HCT116 (cell line): ENCODE measurements at regions not wholly inside any gene's neighbourhood (a gene's known extent, or its start where the extent isn't known, plus 50 kb on each side); places are given as distances from the start of the nearest gene placed in this dataset.
"Not testable (repeated sequence)": the region's sequence is repeated elsewhere in the genome, so short reads cannot be mapped to it uniquely, and the experiment has no call there.

Experiments
- ATAC-seq: fragments of 200-7000 bp; cut with Tn5 transposase; 2 replicates; pipeline ENCODE4 v1.9.1; 2020; ENCODE audit warnings: mild to moderate bottlenecking, moderate library complexity
- BruUV-seq: library from RNA; stranded (reverse); fragments of 400-500 nt; replicated peaks from 2 replicates; lab custom pipeline; 2021; lab: Mats Ljungman, UMichigan
- CTCF ChIA-PET: fragments of 300-600 bp; sonication (Branson Sonifier 250); formaldehyde crosslinking; loops from one replicate; lab custom pipeline; 2021; ENCODE audit warnings: antibody characterized with exemption; lab: Charles Lee
- POLR2A ChIA-PET: fragments of 300-600, 350-600 bp; sonication (Branson Sonifier 250); formaldehyde crosslinking; loops from one replicate; lab custom pipeline; 2021; ENCODE audit warnings: antibody characterized with exemption; lab: Charles Lee
- RAD21 ChIA-PET, 2 experiments: fragments of 300-600 bp; sonication (Branson Sonifier 250); formaldehyde crosslinking; loops; one replicate each; lab custom pipeline; 2023; ENCODE audit warnings: low total read pairs in 2 of 2; ENCODE audit not compliant: uncharacterized antibody in 2 of 2, unreplicated experiment in 2 of 2, low non-redundant PET in 1 of 2; lab: Charles Lee
- DNase-seq: peaks from one replicate; pipeline ENCODE4 v3.0.0-alpha.2; 2010; ENCODE audit warnings: low read depth, low spot score
- H2AFZ ChIP-seq: fragments of 200-600 bp; shearing (Covaris generic), sonication (generic); 2 replicates; pipeline ENCODE4 v1.6.1; 2017; ENCODE audit warnings: low read depth, mixed run types, mixed read lengths, antibody characterized with exemption, low read length; ENCODE audit not compliant: poor library complexity, severe bottlenecking
- H3K27ac ChIP-seq: 2 replicates; pipeline ENCODE4 v1.5.1; 2012; ENCODE audit warnings: low read depth, low read length
- H3K27me3 ChIP-seq: fragments of 200-600 bp; sonication (generic); 2 replicates; pipeline ENCODE4 v1.6.1; 2016; ENCODE audit warnings: mixed run types, low read length, mixed read lengths; ENCODE audit not compliant: insufficient read depth
- H3K36me3 ChIP-seq, 2 experiments: fragments of 200-500 bp in 1 of 2; fragments of 200-600 bp in 1 of 2; sonication (Bioruptor generic) in 1 of 2; sonication (generic) in 1 of 2; 2 replicates each; pipeline versions ENCODE4 v1.5.1 to v1.6.1; 2014 to 2016; ENCODE audit warnings: low read length in 2 of 2, inconsistent platforms in 1 of 2, mixed read lengths in 1 of 2, mixed run types in 1 of 2; ENCODE audit not compliant: insufficient read depth in 2 of 2, control insufficient read depth in 1 of 2
- H3K4me1 ChIP-seq, 2 experiments: fragments of 200-600 bp in 1 of 2; sonication (generic) in 1 of 2; 2 replicates each; pipeline versions ENCODE4 v1.5.1 to v1.6.1; 2012 to 2017; ENCODE audit warnings: low read length in 2 of 2, inconsistent platforms in 1 of 2, mild to moderate bottlenecking in 1 of 2, mixed read lengths in 1 of 2, mixed run types in 1 of 2, moderate library complexity in 1 of 2; ENCODE audit not compliant: insufficient read depth in 2 of 2, control insufficient read depth in 1 of 2
- H3K4me2 ChIP-seq: fragments of 200-600 bp; sonication (generic); 2 replicates; pipeline ENCODE4 v1.6.1; 2017; ENCODE audit warnings: mixed run types, low read length, mixed read lengths
- H3K4me3 ChIP-seq, 2 experiments: fragments of 200-600 bp in 1 of 2; sonication (generic) in 1 of 2; replicated peaks in 1 of 2; 2 replicates each; pipeline ENCODE4 v1.5.1; 2011 to 2016; ENCODE audit warnings: low read length in 2 of 2, control low read depth in 1 of 2, low read depth in 1 of 2, mild to moderate bottlenecking in 1 of 2, mixed read lengths in 1 of 2, mixed run types in 1 of 2
- H3K79me2 ChIP-seq: fragments of 200-600 bp; sonication (generic); 2 replicates; pipeline ENCODE4 v1.6.1; 2017; ENCODE audit warnings: mild to moderate bottlenecking, mixed run types, low read length, moderate library complexity, mixed read lengths; ENCODE audit not compliant: insufficient read depth
- H3K9ac ChIP-seq: fragments of 200-600 bp; sonication (generic); 2 replicates; pipeline ENCODE4 v1.6.1; 2016; ENCODE audit warnings: low read length, mixed read lengths
- H3K9me2 ChIP-seq: fragments of 200-600 bp; sonication (generic), shearing (Covaris generic); 2 replicates; pipeline ENCODE4 v1.6.1; 2017; ENCODE audit warnings: mixed run types, mild to moderate bottlenecking, moderate library complexity; ENCODE audit not compliant: insufficient read depth
- H3K9me3 ChIP-seq, 2 experiments: fragments of 200-500 bp in 1 of 2; fragments of 200-600 bp in 1 of 2; sonication (Bioruptor generic) in 1 of 2; sonication (generic) in 1 of 2; 2 replicates each; pipeline ENCODE4 v1.6.1; 2014 to 2017; ENCODE audit warnings: low read length in 2 of 2, mixed read lengths in 2 of 2, inconsistent platforms in 1 of 2, low read depth in 1 of 2, mild to moderate bottlenecking in 1 of 2, mixed run types in 1 of 2, moderate library complexity in 1 of 2; ENCODE audit not compliant: control insufficient read depth in 1 of 2, insufficient read depth in 1 of 2
- H4K20me1 ChIP-seq: fragments of 200-600 bp; sonication (generic), shearing (Covaris generic); 2 replicates; pipeline ENCODE4 v1.6.1; 2017; ENCODE audit warnings: mixed run types, mild to moderate bottlenecking, moderate library complexity; ENCODE audit not compliant: insufficient read depth
- ATF3 ChIP-seq: IDR thresholded peaks from 2 replicates; pipeline ENCODE4 v1.6.1; 2012
- EZH2phosphoT487 ChIP-seq: fragments of 200-600 bp; IDR thresholded peaks from 2 replicates; pipeline ENCODE4 v1.6.1; 2018; ENCODE audit warnings: antibody characterized with exemption, borderline replicate concordance
- SRF ChIP-seq: IDR thresholded peaks from 2 replicates; pipeline ENCODE4 v1.6.1; 2012; ENCODE audit warnings: low read depth
- TCF7L2 ChIP-seq: IDR thresholded peaks from 2 replicates; pipeline ENCODE4 v1.7.0; 2011; ENCODE audit warnings: borderline replicate concordance, inconsistent platforms; ENCODE audit not compliant: insufficient read depth, insufficient read length; ENCODE audit errors: extremely low read depth
- intact Hi-C: fragments of 100-400 bp; cut with micrococcal nuclease; formaldehyde crosslinking; loops from 2 replicates; pipeline ENCODE4 v1.10.0; 2022

GRCh38 chr14:27750114-27750513 is 1016.5 kb upstream of the FOXG1 start:
- intact Hi-C loops = no loop called here
- no peaks in the 10 kb centered on the region for H4K20me1 ChIP-seq
- RAD21 ChIA-PET = no interaction called here
- BruUV-seq = no TSS peak
- ATAC-seq (no peak), DNase-seq (no peak)
- no peaks in the 10 kb centered on the region for H3K27me3 ChIP-seq
- H3K9me2 ChIP-seq = no peaks in the 10 kb centered on the region
- TF ChIP-seq SRF (no peak), ATF3 (no peak), EZH2phosphoT487 (no peak), TCF7L2 (no peak)
- no peak overlapping the region for H3K9ac ChIP-seq
- no peak overlapping the region for H3K4me2 ChIP-seq
- CTCF ChIA-PET = no interaction called here
- peaks cover 0 to 3% of the 10 kb centered on the region in 2 experiments; a peak in 2 of 4 replicates for H3K9me3 ChIP-seq
- no peaks in the 10 kb centered on the region for H3K4me1 ChIP-seq
- no peak overlapping the region for H3K4me3 ChIP-seq
- no peaks in the 10 kb centered on the region for H3K36me3 ChIP-seq
- H3K79me2 ChIP-seq = no peaks in the 10 kb centered on the region
- POLR2A ChIA-PET = no interaction called here
- no peak overlapping the region for H2AFZ ChIP-seq
- H3K27ac ChIP-seq = no peak overlapping the region

GRCh38 chr14:27757642-27758041 is 1008.9 kb upstream of the FOXG1 start:
- RAD21 ChIA-PET, H3K27me3 ChIP-seq, H3K36me3 ChIP-seq, ATAC-seq, H3K9ac ChIP-seq, H3K9me2 ChIP-seq, POLR2A ChIA-PET, BruUV-seq, intact Hi-C loops, H3K79me2 ChIP-seq, H3K27ac ChIP-seq, H3K4me2 ChIP-seq, H4K20me1 ChIP-seq, H3K4me1 ChIP-seq, H3K4me3 ChIP-seq, H2AFZ ChIP-seq, H3K9me3 ChIP-seq, DNase-seq, CTCF ChIA-PET: not testable (repeated sequence)

- H4K20me1 ChIP-seq, H3K27ac ChIP-seq, H3K27me3 ChIP-seq, H3K36me3 ChIP-seq, RAD21 ChIA-PET, H2AFZ ChIP-seq, H3K4me3 ChIP-seq, BruUV-seq, H3K4me1 ChIP-seq, H3K9ac ChIP-seq, POLR2A ChIA-PET, H3K4me2 ChIP-seq, DNase-seq, H3K9me2 ChIP-seq, H3K79me2 ChIP-seq, ATAC-seq, H3K9me3 ChIP-seq, CTCF ChIA-PET, intact Hi-C loops: not testable (repeated sequence)
Observed at GRCh38 chr14:27760367-27760766, 1006.2 kb upstream of the FOXG1 start.

GRCh38 chr14:27799066-27800028 is 967.2 kb upstream of the FOXG1 start:
- H3K9me3 ChIP-seq, RAD21 ChIA-PET, BruUV-seq, CTCF ChIA-PET, ATAC-seq, POLR2A ChIA-PET, H3K4me2 ChIP-seq, intact Hi-C loops, H3K9me2 ChIP-seq, H3K4me3 ChIP-seq, DNase-seq, H3K27me3 ChIP-seq, H4K20me1 ChIP-seq, H3K4me1 ChIP-seq, H3K36me3 ChIP-seq, H3K79me2 ChIP-seq, H3K9ac ChIP-seq, H2AFZ ChIP-seq, H3K27ac ChIP-seq: not testable (repeated sequence)
